ENCODE measurements at regions not wholly inside any gene's neighbourhood (a gene's known extent, or its start where the extent isn't known, plus 50 kb on each side); places are given as distances from the start of the nearest gene placed in this dataset.
"Not testable (repeated sequence)": the region's sequence is repeated elsewhere in the genome, so short reads cannot be mapped to it uniquely, and the experiment has no call there.

GRCh38 chr2:84137034-84137433 lies 322.0 kb downstream of the SUCLG1 start:
- no peak for DNase-seq (ENCODE audit: low spot score)

- DNase-seq (ENCODE audit: low spot score): no peak
Observed at GRCh38 chr2:84132370-84132769, 326.7 kb downstream of the SUCLG1 start.

- DNase-seq (ENCODE audit: low spot score): no peak
Observed at GRCh38 chr2:84131278-84131830, 327.7 kb downstream of the SUCLG1 start.

GRCh38 chr2:84129018-84129417 lies 330.1 kb downstream of the SUCLG1 start:
- DNase-seq (ENCODE audit: low spot score): no peak

GRCh38 chr2:84127812-84128211 lies 331.3 kb downstream of the SUCLG1 start:
- DNase-seq (ENCODE audit: low spot score): not testable (repeated sequence)

- DNase-seq (ENCODE audit: low spot score): no peak
Observed at GRCh38 chr2:84126530-84126929, 332.6 kb downstream of the SUCLG1 start.

- DNase-seq (ENCODE audit: low spot score): no peak
Observed at GRCh38 chr2:84126084-84126483, 333.0 kb downstream of the SUCLG1 start.

- no peak for DNase-seq (ENCODE audit: low spot score)
Observed at GRCh38 chr2:84116143-84116542, 342.9 kb downstream of the SUCLG1 start.

- no peak for DNase-seq (ENCODE audit: low spot score)
Observed at GRCh38 chr2:84115173-84115857, 343.8 kb downstream of the SUCLG1 start.

GRCh38 chr2:84103816-84104527 lies 355.1 kb downstream of the SUCLG1 start:
- not testable (repeated sequence) for DNase-seq (ENCODE audit: low spot score)

GRCh38 chr2:84102274-84102673 lies 356.8 kb downstream of the SUCLG1 start:
- DNase-seq (ENCODE audit: low spot score): no peak

GRCh38 chr2:84088656-84089055 lies 370.4 kb downstream of the SUCLG1 start:
- no peak for DNase-seq (ENCODE audit: low spot score)

GRCh38 chr2:84085562-84085961 lies 373.5 kb downstream of the SUCLG1 start:
- DNase-seq (ENCODE audit: low spot score): no peak

- DNase-seq (ENCODE audit: low spot score): no peak
Observed at GRCh38 chr2:84084856-84085255, 374.2 kb downstream of the SUCLG1 start.

GRCh38 chr2:84083984-84084383 lies 375.1 kb downstream of the SUCLG1 start:
- no peak for DNase-seq (ENCODE audit: low spot score)

- DNase-seq (ENCODE audit: low spot score): no peak
Observed at GRCh38 chr2:84078471-84078870, 380.6 kb downstream of the SUCLG1 start.

- no peak for DNase-seq (ENCODE audit: low spot score)
Observed at GRCh38 chr2:84077496-84077895, 381.6 kb downstream of the SUCLG1 start.

- DNase-seq (ENCODE audit: low spot score): no peak
Observed at GRCh38 chr2:84071050-84071449, 388.0 kb downstream of the SUCLG1 start.

GRCh38 chr2:84065857-84066256 lies 393.2 kb downstream of the SUCLG1 start:
- DNase-seq (ENCODE audit: low spot score): no peak

GRCh38 chr2:84057917-84058560 lies 401.0 kb downstream of the SUCLG1 start:
- no peak for DNase-seq (ENCODE audit: low spot score)

- no peak for DNase-seq (ENCODE audit: low spot score)
Observed at GRCh38 chr2:84055816-84056215, 403.3 kb downstream of the SUCLG1 start.

- not testable (repeated sequence) for DNase-seq (ENCODE audit: low spot score)
Observed at GRCh38 chr2:84054577-84054976, 404.5 kb downstream of the SUCLG1 start.

- no peak for DNase-seq (ENCODE audit: low spot score)
Observed at GRCh38 chr2:84052913-84053312, 406.2 kb downstream of the SUCLG1 start.

Measured in putamen (tissue), 1 donor.